IPS-20b (cell line): ENCODE measurements at regions not wholly inside any gene's neighbourhood (a gene's known extent, or its start where the extent isn't known, plus 50 kb on each side); places are given as distances from the start of the nearest gene placed in this dataset.

Experiments used
- H3K27ac ChIP-seq: one replicate; pipeline ENCODE4 v1.5.1; 2013; ENCODE audit warnings: low read length
- H3K27me3 ChIP-seq: 2 replicates; pipeline ENCODE4 v1.6.1; 2013; ENCODE audit warnings: mild to moderate bottlenecking, low read length, inconsistent platforms; ENCODE audit not compliant: insufficient read depth
- H3K36me3 ChIP-seq: 2 replicates; pipeline ENCODE4 v1.6.1; 2013; ENCODE audit warnings: low read depth, mild to moderate bottlenecking, inconsistent platforms, low read length, moderate library complexity; ENCODE audit not compliant: insufficient read depth
- H3K4me1 ChIP-seq: 2 replicates; pipeline ENCODE4 v1.6.1; 2013; ENCODE audit warnings: mild to moderate bottlenecking, control low read depth, inconsistent platforms, low read length, moderate library complexity; ENCODE audit not compliant: insufficient read depth
- H3K4me3 ChIP-seq: 2 replicates; pipeline ENCODE4 v1.5.1; 2013; ENCODE audit warnings: mild to moderate bottlenecking, low read length, inconsistent platforms
- H3K9ac ChIP-seq: 2 replicates; pipeline ENCODE4 v1.6.1; 2013; ENCODE audit warnings: low read depth, mild to moderate bottlenecking, inconsistent platforms, low read length, moderate library complexity
- H3K9me3 ChIP-seq: 2 replicates; pipeline ENCODE4 v1.6.1; 2013; ENCODE audit warnings: mild to moderate bottlenecking, low read depth, low read length, inconsistent platforms; ENCODE audit not compliant: insufficient read depth

GRCh38 chr2:18883616-18884456 lies 294.5 kb upstream of the NT5C1B start:
- no peaks in the 10 kb centered on the region for H3K4me1 ChIP-seq
- H3K4me3 ChIP-seq = no peak overlapping the region
- no peaks in the 10 kb centered on the region for H3K27me3 ChIP-seq
- no peak overlapping the region for H3K9ac ChIP-seq
- H3K36me3 ChIP-seq = no peaks in the 10 kb centered on the region
- H3K9me3 ChIP-seq = no peaks in the 10 kb centered on the region
- no peak overlapping the region for H3K27ac ChIP-seq

GRCh38 chr2:18871430-18871829 lies 282.1 kb upstream of the NT5C1B start:
- H3K27me3 ChIP-seq = no peaks in the 10 kb centered on the region
- no peaks in the 10 kb centered on the region for H3K4me1 ChIP-seq
- H3K9me3 ChIP-seq = peaks cover under 1% of the 10 kb centered on the region; the same call in 1 of the 2 replicates
- no peak overlapping the region for H3K4me3 ChIP-seq
- H3K27ac ChIP-seq = no peak overlapping the region
- no peaks in the 10 kb centered on the region for H3K36me3 ChIP-seq
- no peak overlapping the region for H3K9ac ChIP-seq

- Histone ChIP-seq H3K4me1 (no peaks in the 10 kb centered on the region), H3K27ac (no peak overlapping the region), H3K9ac (no peak overlapping the region), H3K9me3 (peaks cover 6% of the 10 kb centered on the region), H3K4me3 (no peak overlapping the region), H3K36me3 (no peaks in the 10 kb centered on the region), H3K27me3 (no peaks in the 10 kb centered on the region)
These were observed 280.9 kb upstream of the NT5C1B start for GRCh38 chr2:18870307-18870706.

- peaks cover 10% of the 10 kb centered on the region for H3K9me3 ChIP-seq
- H3K9ac ChIP-seq = no peak overlapping the region
- H3K36me3 ChIP-seq = no peaks in the 10 kb centered on the region
- H3K27me3 ChIP-seq = no peaks in the 10 kb centered on the region
- no peak overlapping the region for H3K27ac ChIP-seq
- no peaks in the 10 kb centered on the region for H3K4me1 ChIP-seq
- no peak overlapping the region for H3K4me3 ChIP-seq
These were observed 272.6 kb upstream of the NT5C1B start for GRCh38 chr2:18861951-18862350.

GRCh38 chr2:18860179-18860578 lies 270.8 kb upstream of the NT5C1B start:
- Histone ChIP-seq H3K4me3 (no peak overlapping the region), H3K4me1 (no peaks in the 10 kb centered on the region), H3K27me3 (no peaks in the 10 kb centered on the region), H3K27ac (no peak overlapping the region), H3K36me3 (no peaks in the 10 kb centered on the region), H3K9ac (no peak overlapping the region), H3K9me3 (0 out of 2 replicates have a peak, but pooled peaks cover 4% of the 10 kb centered on the region)

- H3K4me1 ChIP-seq = no peaks in the 10 kb centered on the region
- no peak overlapping the region for H3K27ac ChIP-seq
- no peaks in the 10 kb centered on the region for H3K9me3 ChIP-seq
- H3K4me3 ChIP-seq = no peak overlapping the region
- H3K36me3 ChIP-seq = no peaks in the 10 kb centered on the region
- no peaks in the 10 kb centered on the region for H3K27me3 ChIP-seq
- H3K9ac ChIP-seq = no peak overlapping the region
These were observed 267.4 kb upstream of the NT5C1B start for GRCh38 chr2:18856765-18857164.

GRCh38 chr2:18855027-18855426 lies 265.7 kb upstream of the NT5C1B start:
- Histone ChIP-seq H3K9me3 (no peaks in the 10 kb centered on the region), H3K4me1 (peaks cover 6% of the 10 kb centered on the region; the same call in 1 of the 2 replicates), H3K27ac (no peak overlapping the region), H3K9ac (no peak overlapping the region), H3K4me3 (no peak overlapping the region), H3K36me3 (no peaks in the 10 kb centered on the region), H3K27me3 (no peaks in the 10 kb centered on the region)

GRCh38 chr2:18849841-18850578 lies 260.6 kb upstream of the NT5C1B start:
- Histone ChIP-seq H3K9ac (no peak overlapping the region), H3K4me1 (peaks cover 10% of the 10 kb centered on the region; the same call in 1 of the 2 replicates), H3K36me3 (no peaks in the 10 kb centered on the region), H3K9me3 (no peaks in the 10 kb centered on the region), H3K4me3 (no peak overlapping the region), H3K27me3 (no peaks in the 10 kb centered on the region), H3K27ac (no peak overlapping the region)

GRCh38 chr2:18848646-18849045 lies 259.3 kb upstream of the NT5C1B start:
- H3K36me3 ChIP-seq = no peaks in the 10 kb centered on the region
- no peak overlapping the region for H3K27ac ChIP-seq
- peaks cover 10% of the 10 kb centered on the region; the same call in 1 of the 2 replicates for H3K4me1 ChIP-seq
- no peaks in the 10 kb centered on the region for H3K27me3 ChIP-seq
- H3K9me3 ChIP-seq = no peaks in the 10 kb centered on the region
- H3K9ac ChIP-seq = no peak overlapping the region
- H3K4me3 ChIP-seq = no peak overlapping the region

GRCh38 chr2:18845854-18846445 lies 256.6 kb upstream of the NT5C1B start:
- Histone ChIP-seq H3K9me3 (no peaks in the 10 kb centered on the region), H3K9ac (no peak overlapping the region), H3K4me3 (no peak overlapping the region), H3K27me3 (no peaks in the 10 kb centered on the region), H3K4me1 (peaks cover 19% of the 10 kb centered on the region; the same call in 1 of the 2 replicates), H3K27ac (no peak overlapping the region), H3K36me3 (no peaks in the 10 kb centered on the region)

GRCh38 chr2:18842836-18843235 lies 253.5 kb upstream of the NT5C1B start:
- H3K36me3 ChIP-seq = no peaks in the 10 kb centered on the region
- 0 out of 2 replicates have a peak, but pooled peaks cover 9% of the 10 kb centered on the region for H3K27me3 ChIP-seq
- H3K9me3 ChIP-seq = no peaks in the 10 kb centered on the region
- H3K4me1 ChIP-seq = peaks cover 13% of the 10 kb centered on the region; the same call in 1 of the 2 replicates
- H3K4me3 ChIP-seq = no peak overlapping the region
- H3K27ac ChIP-seq = no peak overlapping the region
- H3K9ac ChIP-seq = no peak overlapping the region
